ENCODE measurements at regions not wholly inside any gene's neighbourhood (a gene's known extent, or its start where the extent isn't known, plus 50 kb on each side); places are given as distances from the start of the nearest gene placed in this dataset.

- TF ChIP-seq UBTF (IDR thresholded peaks at IDR 0.05; ENCODE audit: borderline replicate concordance in 1 of 2, low read depth in 2 of 2, low read length in 2 of 2) (no peak), TCF15 (CRISPR knock-in tag; IDR thresholded peaks at IDR 0.05) (no peak)
These were observed 85.9 kb upstream of the NKX1-1 start (continued) for GRCh38 chr4:1492142-1492457.

- CTCF ChIA-PET (ENCODE audit: low intra/inter-chr PET ratio): no interaction called here
- POLR2A ChIA-PET: interaction anchor here (0.6 kb wide), 1 partner anchor 33 kb away, joined by 3 read pairs; no protein-coding TSS in a partner anchor
- DNase-seq (ENCODE audit: extremely low read depth in 1 of 4, low spot score in 3 of 4) (no peak), ATAC-seq (no peak), FAIRE-seq (no peak)
- Histone ChIP-seq H3K4me1 (replicated peaks in 1 of 2; ENCODE audit: control insufficient read depth in 2 of 2, insufficient read depth in 2 of 2, low read length in 2 of 2) (peaks cover 0 to 46% of the 10 kb centered on the region in 2 experiments; a peak in 2 of 5 replicates), H2AFZ (ENCODE audit: low read depth, low read length) (no peak overlapping the region), H3K4me3 (no peak overlapping the region), H3K27ac (ENCODE audit: extremely low read depth, low read depth, low read length) (no peak overlapping the region), H3K9me1 (ENCODE audit: control insufficient read depth, insufficient read depth, low read length) (no peaks in the 10 kb centered on the region), H3K4me2 (ENCODE audit: insufficient read depth, low read length) (no peak overlapping the region), H3K9ac (ENCODE audit: insufficient read depth in 1 of 2, low read depth in 2 of 2, low read length in 2 of 2) (no peak overlapping the region), H3K79me2 (ENCODE audit: control insufficient read depth, insufficient read depth, low read length) (no peaks in the 10 kb centered on the region), H3K9me3 (replicated peaks; ENCODE audit: control insufficient read depth, insufficient read depth, low read depth, low read length) (no peaks in the 10 kb centered on the region), H3K36me3 (ENCODE audit: control insufficient read depth, insufficient read depth, low read length) (no peaks in the 10 kb centered on the region), H4K20me1 (replicated peaks; ENCODE audit: control insufficient read depth, insufficient read depth, low read length) (no peaks in the 10 kb centered on the region; the same call in 1 of the 2 replicates), H3K27me3 (ENCODE audit: control insufficient read depth in 2 of 2, insufficient read depth in 2 of 2, low read length in 2 of 2) (peaks cover 39 to 90% of the 10 kb centered on the region in 2 experiments)
- no TSS peak for BruUV-seq (replicated peaks)
- 0% methylated on average over 11 of the region's 21 CpGs for WGBS (ENCODE audit: insufficient coverage, low coverage, missing lambda C conversion rate)
- in situ Hi-C loops (cut with MboI): no loop called here
- intact Hi-C loops (cut with micrococcal nuclease): no loop called here
- TF ChIP-seq ZKSCAN1 (IDR thresholded peaks at IDR 0.05; ENCODE audit: low read depth, low read length) (no peak), ZNF518B (CRISPR knock-in tag; IDR thresholded peaks at IDR 0.05) (no peak), HNRNPLL (IDR thresholded peaks at IDR 0.05; ENCODE audit: low read depth, low read length, poor library complexity, severe bottlenecking) (no peak), C11orf30 (IDR thresholded peaks at IDR 0.05; ENCODE audit: low read depth) (no peak), SAFB (IDR thresholded peaks at IDR 0.05; ENCODE audit: borderline replicate concordance, low read depth, low read length) (no peak), HSF4 (CRISPR knock-in tag; IDR thresholded peaks at IDR 0.05; ENCODE audit: borderline replicate concordance) (no peak), CHD2 (IDR thresholded peaks at IDR 0.05; ENCODE audit: low read depth, low read length) (no peak), NR2F6 (CRISPR knock-in tag; IDR thresholded peaks at IDR 0.05) (no peak), SREBF1 (IDR thresholded peaks at IDR 0.05; ENCODE audit: borderline replicate concordance, low read depth, low read length) (no peak), ERF (CRISPR knock-in tag; IDR thresholded peaks at IDR 0.05) (no peak), TEAD4 (IDR thresholded peaks at IDR 0.05; ENCODE audit: low read length) (no peak), TEAD4 (CRISPR knock-in tag; IDR thresholded peaks at IDR 0.05; ENCODE audit: borderline replicate concordance) (no peak), ESRRB (CRISPR knock-in tag; IDR thresholded peaks at IDR 0.05; ENCODE audit: borderline replicate concordance) (no peak)
These were observed 85.3 kb upstream of the NKX1-1 start for GRCh38 chr4:1491328-1492141.

Measured in K562 (cell line).